ENCODE measurements at regions not wholly inside any gene's neighbourhood (a gene's known extent, or its start where the extent isn't known, plus 50 kb on each side); places are given as distances from the start of the nearest gene placed in this dataset.

DNA sequence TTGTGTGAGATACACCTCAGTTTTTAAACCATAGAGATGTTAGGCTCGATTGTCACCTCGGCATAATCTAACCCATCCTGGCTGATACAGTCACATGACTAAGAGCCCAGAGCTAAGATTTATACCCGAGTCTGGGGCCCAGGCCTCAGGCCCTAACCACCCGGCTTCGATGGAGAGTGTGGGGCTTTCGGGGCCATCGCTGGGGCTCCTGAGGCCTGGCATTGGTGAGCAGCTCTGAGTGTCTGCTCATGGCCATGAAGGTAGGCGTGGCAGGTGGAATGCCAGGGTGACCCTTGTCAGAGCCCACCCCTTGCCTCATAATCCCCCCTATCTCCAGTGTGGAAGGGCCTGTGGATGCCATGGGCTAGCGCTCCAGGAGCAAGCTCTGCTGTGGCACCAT, 164.3 kb downstream of the BMP7 start:
- TF ChIP-seq, protein P1, sequence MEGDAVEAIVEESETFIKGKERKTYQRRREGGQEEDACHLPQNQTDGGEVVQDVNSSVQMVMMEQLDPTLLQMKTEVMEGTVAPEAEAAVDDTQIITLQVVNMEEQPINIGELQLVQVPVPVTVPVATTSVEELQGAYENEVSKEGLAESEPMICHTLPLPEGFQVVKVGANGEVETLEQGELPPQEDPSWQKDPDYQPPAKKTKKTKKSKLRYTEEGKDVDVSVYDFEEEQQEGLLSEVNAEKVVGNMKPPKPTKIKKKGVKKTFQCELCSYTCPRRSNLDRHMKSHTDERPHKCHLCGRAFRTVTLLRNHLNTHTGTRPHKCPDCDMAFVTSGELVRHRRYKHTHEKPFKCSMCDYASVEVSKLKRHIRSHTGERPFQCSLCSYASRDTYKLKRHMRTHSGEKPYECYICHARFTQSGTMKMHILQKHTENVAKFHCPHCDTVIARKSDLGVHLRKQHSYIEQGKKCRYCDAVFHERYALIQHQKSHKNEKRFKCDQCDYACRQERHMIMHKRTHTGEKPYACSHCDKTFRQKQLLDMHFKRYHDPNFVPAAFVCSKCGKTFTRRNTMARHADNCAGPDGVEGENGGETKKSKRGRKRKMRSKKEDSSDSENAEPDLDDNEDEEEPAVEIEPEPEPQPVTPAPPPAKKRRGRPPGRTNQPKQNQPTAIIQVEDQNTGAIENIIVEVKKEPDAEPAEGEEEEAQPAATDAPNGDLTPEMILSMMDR (IDR thresholded peaks at IDR 0.05; ENCODE audit: low read depth, low read length, poor library complexity, severe bottlenecking), result no peak
- TF ChIP-seq EZH2phosphoT487 (IDR thresholded peaks at IDR 0.05; ENCODE audit: borderline replicate concordance, low read length), result no peak
